BJ (cell line): ENCODE measurements at regions not wholly inside any gene's neighbourhood (a gene's known extent, or its start where the extent isn't known, plus 50 kb on each side); places are given as distances from the start of the nearest gene placed in this dataset.

ENCODE experiments used
- CTCF ChIA-PET: fragments of 350-600 bp; formaldehyde crosslinking; extraction: SDS; loops from one replicate; lab custom pipeline; 2021; ENCODE audit warnings: antibody characterized with exemption, inconsistent platforms; lab: Yijun Ruan, JAX
- POLR2A ChIA-PET: fragments of 300-600 bp; sonication (Branson Sonifier 250); formaldehyde crosslinking; extraction: SDS; loops from one replicate; lab custom pipeline; 2021; ENCODE audit warnings: antibody characterized with exemption; lab: Charles Lee
- DNase-seq: peaks from one replicate; pipeline ENCODE4 v3.0.0-alpha.2; 2011; ENCODE audit warnings: low read depth
- H3K27me3 ChIP-seq: 2 replicates; pipeline ENCODE4 v1.6.0; 2011; ENCODE audit warnings: low read length; ENCODE audit not compliant: control insufficient read depth, insufficient read depth
- H3K36me3 ChIP-seq: 2 replicates; pipeline ENCODE4 v1.5.1; 2011; ENCODE audit warnings: low read length; ENCODE audit not compliant: control insufficient read depth, insufficient read depth
- H3K4me3 ChIP-seq: 2 replicates; pipeline ENCODE4 v1.5.1; 2011; ENCODE audit warnings: low read depth, mild to moderate bottlenecking, control low read depth, low read length
- CTCF ChIP-seq: IDR thresholded peaks from 2 replicates; pipeline ENCODE4 v1.5.1; 2011; ENCODE audit warnings: low read depth, mild to moderate bottlenecking, control low read depth, inconsistent platforms, low read length, moderate library complexity; ENCODE audit not compliant: insufficient read depth

GRCh38 chr18:70415823-70416488, 127.1 kb downstream of the SOCS6 start:
- H3K36me3 ChIP-seq, result no peaks in the 10 kb centered on the region
- POLR2A ChIA-PET, result interaction anchor here (0.6 kb wide), 1 partner anchor 15 kb away, joined by 3 read pairs; no protein-coding TSS in a partner anchor
- no peak for DNase-seq
- CTCF ChIA-PET, result interaction anchor here (0.7 kb wide), 1 partner anchor 37 kb away, joined by 3 read pairs; no protein-coding TSS in a partner anchor
- no peaks in the 10 kb centered on the region for H3K27me3 ChIP-seq
- no peak overlapping the region for H3K4me3 ChIP-seq
- TF ChIP-seq CTCF, result no peak

GRCh38 chr18:70414315-70414900, 125.6 kb downstream of the SOCS6 start:
- DNase-seq, result no peak
- Histone ChIP-seq H3K36me3 (no peaks in the 10 kb centered on the region), H3K27me3 (no peaks in the 10 kb centered on the region), H3K4me3 (no peak overlapping the region)
- CTCF ChIA-PET, result no interaction called here
- TF ChIP-seq CTCF, result no peak
- POLR2A ChIA-PET, result interaction anchor here (0.6 kb wide), 1 partner anchor 121 kb away, joined by 13 read pairs; no protein-coding TSS in a partner anchor

DNA sequence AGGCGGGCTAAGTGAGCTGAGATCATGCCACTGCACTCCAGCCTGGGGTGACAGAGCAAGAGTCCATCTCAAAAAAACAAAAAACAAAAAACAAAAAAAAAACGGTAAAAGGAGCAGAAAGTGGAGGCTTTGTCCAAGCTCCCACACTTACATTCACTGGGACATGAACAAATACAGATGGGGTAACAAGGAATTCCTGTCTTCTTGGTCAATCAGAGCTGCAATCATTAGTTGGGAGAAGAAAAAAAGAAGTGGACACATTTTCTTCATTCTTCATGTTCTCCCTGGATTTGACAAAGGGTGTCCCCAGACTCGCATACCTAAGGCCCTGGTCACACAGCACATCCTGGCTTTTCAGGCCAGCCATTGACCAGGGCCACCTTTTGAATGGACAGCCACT, 124.6 kb downstream of the SOCS6 start:
- POLR2A ChIA-PET, result no interaction called here
- CTCF ChIA-PET, result interaction anchor here (0.9 to 1.0 kb wide), 2 partner anchors 22 to 81 kb away, joined by 3 to 4 read pairs; no protein-coding TSS in a partner anchor
- H3K27me3 ChIP-seq, result no peaks in the 10 kb centered on the region
- TF ChIP-seq CTCF, result no peak
- no peak for DNase-seq
- no peaks in the 10 kb centered on the region for H3K36me3 ChIP-seq
- H3K4me3 ChIP-seq, result no peak overlapping the region

DNA sequence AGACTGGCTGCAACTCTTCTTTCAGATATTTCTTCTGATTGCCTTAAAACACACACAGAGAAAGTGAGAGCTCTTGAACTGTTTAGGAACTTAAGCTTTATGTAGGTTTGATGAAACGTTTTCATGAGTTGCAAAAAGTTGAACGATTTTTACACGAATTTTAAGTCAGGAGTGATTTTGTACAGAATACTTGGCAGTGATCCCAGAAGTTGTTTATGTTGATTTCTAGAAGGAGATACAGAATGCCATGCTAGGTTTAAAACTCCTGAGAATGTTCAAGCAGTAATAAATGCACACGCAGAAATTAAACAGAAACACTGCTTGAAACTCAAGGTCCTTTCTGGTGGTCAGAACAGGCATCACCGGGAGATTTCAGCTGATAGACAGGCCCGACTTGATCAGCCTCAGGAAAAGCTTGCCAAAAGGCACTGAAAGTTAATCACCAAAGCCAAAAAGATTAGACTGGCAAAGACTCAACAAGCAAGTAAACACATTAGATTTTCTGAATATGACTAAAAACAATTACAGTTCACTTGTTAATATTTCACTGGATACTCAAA, 123.1 kb downstream of the SOCS6 start:
- H3K4me3 ChIP-seq, result no peak overlapping the region
- ChIA-PET POLR2A (interaction anchor here (0.7 kb wide), 1 partner anchor 48 kb away, joined by 4 read pairs; no protein-coding TSS in a partner anchor), CTCF (no interaction called here)
- TF ChIP-seq CTCF, result no peak
- DNase-seq, result no peak
- H3K27me3 ChIP-seq, result no peaks in the 10 kb centered on the region
- no peaks in the 10 kb centered on the region for H3K36me3 ChIP-seq

DNA sequence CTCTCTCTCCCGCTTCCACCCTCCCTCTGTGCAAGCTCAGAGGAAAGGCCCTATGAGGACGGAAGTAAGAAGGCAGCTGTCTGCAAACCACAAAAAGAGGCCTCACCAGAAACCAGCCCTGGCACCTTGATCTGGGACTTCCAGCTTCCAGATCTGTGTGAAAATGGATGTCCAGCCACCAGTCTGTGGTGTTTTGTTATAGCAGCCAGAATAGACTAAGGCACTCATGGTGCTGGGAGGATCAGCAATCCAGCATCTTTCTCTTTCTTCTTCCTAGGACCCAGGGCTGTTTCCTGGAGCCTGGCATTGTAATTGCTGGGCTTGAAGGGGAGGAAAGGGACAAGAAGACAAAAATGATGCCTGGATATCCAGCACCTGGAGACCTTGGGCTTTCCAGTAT, 122.5 kb downstream of the SOCS6 start:
- Histone ChIP-seq H3K36me3 (no peaks in the 10 kb centered on the region), H3K4me3 (no peak overlapping the region), H3K27me3 (no peaks in the 10 kb centered on the region)
- POLR2A ChIA-PET, result interaction anchor here (0.7 kb wide), 1 partner anchor 48 kb away, joined by 4 read pairs; no protein-coding TSS in a partner anchor
- DNase-seq, result no peak
- CTCF ChIA-PET, result interaction anchor here (0.6 kb wide), 1 partner anchor 15 kb away, joined by 3 read pairs; no protein-coding TSS in a partner anchor
- TF ChIP-seq CTCF, result no peak
